Astrocyte (in vitro differentiated cells and primary cell): ENCODE measurements at regions not wholly inside any gene's neighbourhood (a gene's known extent, or its start where the extent isn't known, plus 50 kb on each side); places are given as distances from the start of the nearest gene placed in this dataset.
A peak's percentile ranks its signal among the peaks of the same experiment; 100 is the strongest.

Experiments used
- CTCF ChIP-seq: IDR thresholded peaks from 2 replicates; pipeline ENCODE4 v1.5.1; 2011; ENCODE audit warnings: low read depth, mild to moderate bottlenecking, inconsistent platforms, low read length, moderate library complexity; ENCODE audit not compliant: insufficient read depth
- EZH2 ChIP-seq: IDR thresholded peaks from 2 replicates; pipeline ENCODE4 v1.6.1; 2012; ENCODE audit warnings: mild to moderate bottlenecking, low read length, inconsistent platforms; ENCODE audit not compliant: insufficient read depth

- TF ChIP-seq CTCF (peak; percentile 57), EZH2 (no peak)
Measured at GRCh38 chr9:90099262-90099963, 494.6 kb downstream of the GADD45G start.
